GM12892 (cell line): ENCODE measurements at regions not wholly inside any gene's neighbourhood (a gene's known extent, or its start where the extent isn't known, plus 50 kb on each side); places are given as distances from the start of the nearest gene placed in this dataset.

ENCODE experiments used
- POLR2A ChIP-seq: IDR thresholded peaks from 2 replicates; pipeline ENCODE4 v1.6.1; 2011; ENCODE audit warnings: low read depth, low read length, control low read depth
- POLR2AphosphoS5 ChIP-seq: IDR thresholded peaks from 2 replicates; pipeline ENCODE4 v1.6.1; 2011; ENCODE audit warnings: low read depth, low read length, control low read depth

GRCh38 chr7:37536706-37537105 is 88.0 kb upstream of the ELMO1 start:
- no peak for TF ChIP-seq POLR2AphosphoS5
- no peak for TF ChIP-seq POLR2A
